Fibroblast of the aortic adventitia (primary cell): ENCODE measurements at regions not wholly inside any gene's neighbourhood (a gene's known extent, or its start where the extent isn't known, plus 50 kb on each side); places are given as distances from the start of the nearest gene placed in this dataset.

Source experiments
- DNase-seq: peaks from one replicate; pipeline ENCODE4 v3.0.0-alpha.2; 2010; ENCODE audit warnings: low read depth
- H3K4me3 ChIP-seq: 2 replicates; pipeline ENCODE4 v1.5.1; 2011; ENCODE audit warnings: low read depth, mild to moderate bottlenecking, control low read depth, low read length, moderate library complexity
- TF ChIP-seq, protein P1 (sequence below): IDR thresholded peaks from 2 replicates; pipeline ENCODE4 v1.5.1; 2011; ENCODE audit warnings: mild to moderate bottlenecking, low read length, control low read depth, inconsistent platforms; ENCODE audit not compliant: insufficient read depth

DNA sequence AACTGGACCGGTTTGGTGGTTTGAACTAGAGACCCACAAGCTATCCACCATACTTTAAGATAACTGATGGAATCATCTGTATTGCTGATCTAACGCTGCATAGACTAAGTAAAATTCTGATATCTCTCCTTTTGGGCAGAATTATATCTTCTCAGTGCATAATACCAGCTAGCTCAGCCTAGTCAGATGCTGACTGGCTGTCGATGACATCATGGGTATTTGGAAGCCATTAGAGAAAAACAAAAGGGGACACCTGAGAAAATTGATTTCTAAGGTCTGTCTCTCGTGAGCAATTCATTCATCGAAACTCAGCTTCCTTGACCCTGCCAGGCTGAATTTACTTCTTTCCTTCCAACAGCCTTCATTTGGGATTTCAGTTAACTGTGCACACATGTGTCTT is 263.0 kb upstream of the CCL2 start:
- TF ChIP-seq, protein P1, sequence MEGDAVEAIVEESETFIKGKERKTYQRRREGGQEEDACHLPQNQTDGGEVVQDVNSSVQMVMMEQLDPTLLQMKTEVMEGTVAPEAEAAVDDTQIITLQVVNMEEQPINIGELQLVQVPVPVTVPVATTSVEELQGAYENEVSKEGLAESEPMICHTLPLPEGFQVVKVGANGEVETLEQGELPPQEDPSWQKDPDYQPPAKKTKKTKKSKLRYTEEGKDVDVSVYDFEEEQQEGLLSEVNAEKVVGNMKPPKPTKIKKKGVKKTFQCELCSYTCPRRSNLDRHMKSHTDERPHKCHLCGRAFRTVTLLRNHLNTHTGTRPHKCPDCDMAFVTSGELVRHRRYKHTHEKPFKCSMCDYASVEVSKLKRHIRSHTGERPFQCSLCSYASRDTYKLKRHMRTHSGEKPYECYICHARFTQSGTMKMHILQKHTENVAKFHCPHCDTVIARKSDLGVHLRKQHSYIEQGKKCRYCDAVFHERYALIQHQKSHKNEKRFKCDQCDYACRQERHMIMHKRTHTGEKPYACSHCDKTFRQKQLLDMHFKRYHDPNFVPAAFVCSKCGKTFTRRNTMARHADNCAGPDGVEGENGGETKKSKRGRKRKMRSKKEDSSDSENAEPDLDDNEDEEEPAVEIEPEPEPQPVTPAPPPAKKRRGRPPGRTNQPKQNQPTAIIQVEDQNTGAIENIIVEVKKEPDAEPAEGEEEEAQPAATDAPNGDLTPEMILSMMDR = no peak
- DNase-seq = no peak
- H3K4me3 ChIP-seq = no peak overlapping the region

DNA sequence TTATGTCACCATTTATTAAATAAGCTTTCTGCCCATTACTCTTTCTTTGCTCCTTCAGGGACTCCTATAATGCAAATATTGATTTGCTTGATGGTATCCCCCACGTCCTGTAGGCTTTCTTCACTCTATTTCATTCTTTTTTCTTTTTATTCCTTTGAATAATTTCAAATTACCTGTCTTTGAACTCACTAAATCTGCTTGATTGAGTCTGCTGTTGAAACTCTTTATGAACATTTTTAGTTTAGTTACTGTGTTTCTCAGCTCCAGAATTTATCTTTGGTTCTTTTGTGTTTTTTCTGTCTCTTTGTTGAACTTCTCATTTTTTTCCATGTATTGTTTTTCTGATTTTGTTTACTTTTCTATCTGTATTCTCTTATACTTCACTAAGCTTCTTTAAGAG is 254.4 kb upstream of the CCL2 start:
- TF ChIP-seq, protein P1 = no peak
- no peak overlapping the region for H3K4me3 ChIP-seq
- DNase-seq = no peak

DNA sequence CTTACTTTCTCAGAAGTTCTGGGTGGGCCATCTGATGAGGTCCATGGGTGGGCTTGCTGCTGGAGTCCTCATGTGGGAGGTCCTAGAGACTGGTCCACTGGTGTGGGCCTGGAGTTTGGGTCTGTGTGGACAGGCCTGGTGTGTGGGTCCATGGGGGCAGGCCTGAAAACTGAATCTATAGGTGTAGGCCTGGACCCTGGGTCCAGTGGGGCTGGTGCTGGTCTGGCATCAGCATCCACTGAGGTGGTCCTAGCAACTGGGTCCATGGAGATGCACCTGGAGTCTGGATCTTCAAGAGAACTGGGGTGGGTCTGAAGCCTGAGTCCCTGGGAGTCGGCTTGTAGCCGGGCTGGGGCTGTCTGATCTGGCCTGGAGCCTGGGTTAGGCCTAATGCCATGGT is 253.8 kb upstream of the CCL2 start:
- no peak for DNase-seq
- no peak overlapping the region for H3K4me3 ChIP-seq
- TF ChIP-seq, protein P1 = no peak

DNA sequence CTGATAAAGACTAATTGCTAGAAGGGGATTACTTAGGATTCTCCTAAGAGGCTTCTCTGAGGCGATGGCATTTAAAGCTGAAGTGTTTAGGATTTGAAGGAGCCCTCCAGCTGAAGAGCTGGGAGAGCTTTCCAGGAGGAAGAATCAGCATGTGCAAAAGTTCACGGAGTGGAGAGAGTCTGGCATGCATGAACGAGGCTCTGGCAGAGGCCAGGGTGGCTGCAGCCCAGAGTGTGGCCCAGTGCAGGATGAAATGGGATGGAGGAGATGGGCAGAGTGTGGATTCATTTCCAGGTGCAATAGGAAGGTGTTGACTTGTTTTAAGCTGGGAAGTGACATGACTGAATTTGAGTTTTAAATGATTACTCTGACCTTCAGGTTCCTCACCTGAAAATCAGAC is 249.0 kb upstream of the CCL2 start:
- no peak for DNase-seq
- TF ChIP-seq, protein P1 = no peak
- H3K4me3 ChIP-seq = no peak overlapping the region

DNA sequence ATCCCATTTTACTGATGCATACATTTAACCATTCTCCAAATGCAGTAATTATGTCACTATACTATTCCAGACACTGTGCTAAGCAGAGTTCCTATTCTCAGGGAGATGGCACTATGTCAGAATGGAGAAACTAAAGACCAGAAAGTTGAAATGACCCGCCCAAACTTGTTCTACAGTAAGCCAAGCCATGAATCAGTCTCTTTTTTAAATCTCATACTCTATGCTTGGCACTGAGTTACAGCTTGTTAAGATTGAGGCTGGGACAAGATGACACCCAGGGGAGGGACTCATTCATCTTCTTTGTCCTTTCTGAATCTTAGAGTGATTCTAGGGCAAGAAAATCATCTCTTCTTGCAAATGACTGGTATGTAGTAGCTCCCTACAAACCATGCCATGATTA is 247.0 kb upstream of the CCL2 start:
- TF ChIP-seq, protein P1 = no peak
- H3K4me3 ChIP-seq = no peak overlapping the region
- DNase-seq = no peak

DNA sequence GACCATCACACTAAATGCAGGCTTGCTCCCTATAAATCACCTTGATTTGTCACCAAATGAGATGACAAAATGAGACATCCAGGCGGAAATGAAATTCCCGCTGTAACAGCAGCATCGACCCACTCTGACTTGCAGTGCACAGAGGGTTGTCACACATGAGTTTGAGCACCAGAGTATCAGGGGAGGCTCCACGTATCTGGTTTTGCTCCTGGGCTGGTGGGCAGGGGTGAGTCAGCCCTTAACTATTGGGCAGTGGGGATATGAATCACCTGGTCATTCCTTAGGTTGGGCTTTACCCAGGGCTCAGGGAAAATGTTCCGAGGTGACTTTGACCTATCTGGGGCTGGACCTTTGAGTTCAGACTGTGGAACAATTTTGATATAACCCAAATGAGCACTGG is 245.2 kb upstream of the CCL2 start:
- DNase-seq = no peak
- TF ChIP-seq, protein P1 = no peak
- no peak overlapping the region for H3K4me3 ChIP-seq

DNA sequence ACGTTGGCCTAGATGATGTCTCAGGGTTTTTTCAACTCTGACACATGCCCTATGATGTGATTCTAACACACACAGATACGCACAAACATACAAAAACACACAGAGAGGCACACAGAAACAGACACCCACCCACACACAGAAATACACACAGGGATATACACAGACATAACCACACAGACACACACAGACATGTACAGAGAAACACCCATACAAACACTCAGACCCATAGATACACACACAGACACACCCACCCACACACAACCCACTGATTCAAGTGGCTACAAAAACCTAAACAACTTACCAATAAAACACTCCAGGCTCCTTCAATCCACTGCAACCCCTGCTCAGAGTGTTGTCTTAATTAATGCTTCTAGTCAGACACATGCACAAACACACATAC is 244.6 kb upstream of the CCL2 start:
- TF ChIP-seq, protein P1 = no peak
- H3K4me3 ChIP-seq = no peak overlapping the region

More for the DNA sequence above, 244.6 kb upstream of the CCL2 start:
- DNase-seq = no peak
